GM18499 (cell line): ENCODE measurements at regions not wholly inside any gene's neighbourhood (a gene's known extent, or its start where the extent isn't known, plus 50 kb on each side); places are given as distances from the start of the nearest gene placed in this dataset.
"Not testable (repeated sequence)": the region's sequence is repeated elsewhere in the genome, so short reads cannot be mapped to it uniquely, and the experiment has no call there.

Experiments
- ATAC-seq: cut with Tn5 transposase; IDR thresholded peaks from one replicate; pipeline ENCODE4 v1.9.1; 2021; ENCODE audit warnings: moderate number of reproducible peaks; ENCODE audit not compliant: insufficient read depth, unreplicated experiment

DNA sequence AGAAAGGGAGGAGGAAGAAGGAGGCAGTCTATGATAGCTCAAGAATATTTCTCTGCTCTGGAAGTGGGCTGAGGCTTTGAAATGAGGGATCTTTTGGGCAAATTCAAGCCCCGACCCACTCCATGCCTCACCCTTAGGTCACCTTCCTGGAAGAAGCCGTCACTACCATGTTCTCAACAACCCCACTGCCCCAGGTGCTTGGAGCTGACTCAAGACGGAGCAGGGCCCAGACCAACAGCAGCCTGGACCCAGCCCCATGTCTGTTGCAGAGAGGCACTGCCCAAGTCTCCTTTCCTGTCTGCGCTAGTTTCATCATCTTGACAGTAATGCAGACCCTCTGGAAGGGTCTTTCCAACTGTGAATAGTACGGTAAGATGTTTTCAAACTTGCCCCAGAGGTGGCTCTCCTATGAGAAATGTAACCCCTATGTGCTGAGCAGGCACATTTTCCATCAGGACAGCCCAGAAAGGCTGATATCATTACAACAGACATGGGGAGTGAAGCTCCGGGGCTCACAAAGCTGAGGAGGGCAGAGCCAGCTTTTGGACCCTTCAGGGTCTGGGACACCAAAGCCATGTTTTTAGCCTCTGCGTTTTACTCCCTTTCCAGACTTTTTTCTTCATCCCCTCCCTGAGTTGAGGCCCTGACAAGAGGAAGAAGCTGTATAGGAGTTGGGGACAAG lies 128.2 kb upstream of the LARP1 start:
- no peak for ATAC-seq

DNA sequence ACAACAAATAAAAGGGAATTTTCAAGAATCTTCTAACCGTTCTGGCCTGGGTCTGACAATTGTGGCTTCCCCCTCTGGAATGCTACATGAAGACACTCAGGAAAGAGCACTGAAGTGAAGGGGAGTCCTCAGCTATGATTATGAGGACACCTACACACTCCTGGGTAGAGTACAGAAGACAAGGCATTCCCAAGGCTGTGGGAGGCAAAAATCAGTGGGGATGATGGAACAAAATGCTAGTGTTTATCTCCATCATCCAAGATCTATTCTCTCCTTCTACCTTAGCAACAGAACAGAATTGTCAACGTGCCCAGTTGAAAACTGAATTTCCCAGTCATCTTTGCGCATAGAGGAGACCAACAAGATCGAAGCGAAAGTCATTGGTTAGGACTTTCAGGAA lies 130.1 kb upstream of the LARP1 start:
- no peak for ATAC-seq

DNA sequence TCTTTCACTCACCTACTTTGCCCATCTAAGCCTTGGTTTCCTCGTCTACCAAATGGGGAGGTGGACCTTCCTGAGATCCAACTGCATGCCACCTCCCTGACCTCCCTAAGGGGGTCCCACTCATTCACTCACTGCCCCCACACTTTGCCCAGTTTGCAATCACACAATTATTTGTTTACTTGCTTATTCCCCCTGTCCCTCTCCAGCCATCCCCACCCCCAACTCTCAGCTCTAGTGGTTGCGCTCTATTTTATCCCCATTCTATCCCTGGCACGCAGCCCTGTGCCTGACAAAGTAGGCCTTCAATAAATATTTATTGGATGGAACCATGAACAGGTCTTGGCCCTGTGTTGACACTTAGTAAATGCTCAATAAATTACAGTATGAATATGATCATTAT lies 130.8 kb upstream of the LARP1 start:
- ATAC-seq = no peak

DNA sequence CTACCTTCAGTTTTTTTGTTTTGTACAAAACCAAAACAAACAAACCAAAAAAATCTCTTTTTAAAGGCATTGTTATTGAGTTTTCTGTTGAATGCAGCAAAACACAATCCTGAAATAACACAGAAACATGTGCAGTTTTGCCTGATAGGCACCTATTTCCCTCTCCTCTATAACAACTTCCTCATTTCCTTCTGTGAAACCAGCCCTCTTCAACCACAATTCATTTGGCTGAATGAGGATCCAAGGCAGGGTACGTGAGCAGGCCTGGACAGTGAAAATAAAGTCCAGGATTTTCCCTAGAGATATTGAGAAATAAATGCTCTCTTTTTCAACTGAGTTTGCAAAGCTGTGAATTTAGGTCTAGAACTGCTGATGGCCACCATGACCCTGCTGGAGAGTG lies 134.8 kb upstream of the LARP1 start:
- ATAC-seq = no peak

DNA sequence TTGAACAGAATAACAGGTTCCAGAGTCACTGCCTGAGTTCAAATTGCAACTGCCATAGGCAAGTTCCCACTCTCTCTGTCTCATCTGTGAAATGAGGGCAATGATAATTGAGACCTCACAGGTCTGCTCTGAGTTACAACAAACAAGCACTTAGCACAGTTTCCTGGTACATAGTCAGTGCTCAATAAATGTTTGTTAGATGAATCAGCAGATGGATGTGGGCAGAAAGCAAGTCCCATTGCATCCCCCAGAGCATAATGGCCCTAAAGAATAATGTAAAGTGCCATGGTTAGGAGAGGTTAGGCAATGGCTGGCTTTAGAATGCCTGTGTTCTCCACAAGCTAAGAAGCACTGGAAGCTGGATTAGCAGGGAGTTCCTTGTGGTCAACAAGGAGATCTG lies 136.5 kb upstream of the LARP1 start:
- ATAC-seq = no peak

DNA sequence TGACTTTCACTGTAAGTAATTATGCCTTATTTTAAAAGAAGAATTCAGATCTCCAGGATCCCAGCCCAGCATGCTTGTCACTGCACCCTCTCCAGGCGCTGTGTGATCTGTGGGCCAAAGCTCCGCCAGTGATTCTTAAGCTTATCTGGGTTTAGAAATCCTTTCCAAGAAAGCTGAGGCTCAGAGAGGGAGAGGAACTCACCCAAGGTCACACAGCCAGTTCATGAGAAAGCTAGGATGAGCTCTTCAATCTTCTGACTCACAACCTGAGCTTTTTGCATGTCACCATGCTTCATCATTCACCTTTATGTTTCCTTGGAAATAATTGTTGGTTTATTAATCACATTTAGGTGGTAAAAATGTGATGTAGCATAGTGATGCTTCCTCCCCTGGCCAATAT lies 136.6 kb upstream of the HAND1 start:
- ATAC-seq = no peak

DNA sequence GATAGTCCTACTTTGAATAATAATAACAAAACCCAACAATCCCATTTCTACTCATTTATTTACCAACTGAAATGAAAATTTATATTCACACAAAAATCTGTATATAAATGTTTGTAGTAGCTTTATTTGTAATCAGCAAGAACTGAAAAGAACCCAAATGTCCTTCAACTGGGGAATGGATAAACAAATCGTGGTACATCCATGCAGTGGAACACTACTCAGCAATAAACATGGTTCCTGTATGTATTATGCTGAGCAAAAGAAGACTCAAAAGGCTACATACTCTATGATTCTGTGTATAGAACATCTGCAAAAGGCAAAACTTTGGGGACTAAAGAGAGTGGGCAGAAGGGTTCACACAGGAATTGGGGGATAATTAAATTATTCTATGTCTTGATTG lies 136.1 kb upstream of the HAND1 start:
- no peak for ATAC-seq

DNA sequence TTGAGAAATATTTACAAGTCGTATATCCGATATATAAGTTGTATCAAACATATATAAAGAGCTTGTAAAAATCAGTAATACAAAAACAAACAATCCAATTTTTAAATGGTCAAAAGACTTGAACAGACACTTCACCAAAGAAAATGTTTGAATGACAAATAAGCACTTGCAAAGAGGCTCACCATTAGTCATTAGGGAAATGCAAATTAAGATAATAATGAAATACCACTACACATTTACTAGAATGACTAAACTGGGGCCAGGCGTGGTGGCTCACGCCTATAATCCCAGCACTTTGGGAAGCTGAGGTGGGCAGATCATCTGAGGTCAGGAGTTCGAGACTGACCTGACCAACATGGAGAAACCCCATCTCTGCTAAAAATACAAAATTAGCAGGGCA lies 134.6 kb upstream of the HAND1 start:
- no peak for ATAC-seq

DNA sequence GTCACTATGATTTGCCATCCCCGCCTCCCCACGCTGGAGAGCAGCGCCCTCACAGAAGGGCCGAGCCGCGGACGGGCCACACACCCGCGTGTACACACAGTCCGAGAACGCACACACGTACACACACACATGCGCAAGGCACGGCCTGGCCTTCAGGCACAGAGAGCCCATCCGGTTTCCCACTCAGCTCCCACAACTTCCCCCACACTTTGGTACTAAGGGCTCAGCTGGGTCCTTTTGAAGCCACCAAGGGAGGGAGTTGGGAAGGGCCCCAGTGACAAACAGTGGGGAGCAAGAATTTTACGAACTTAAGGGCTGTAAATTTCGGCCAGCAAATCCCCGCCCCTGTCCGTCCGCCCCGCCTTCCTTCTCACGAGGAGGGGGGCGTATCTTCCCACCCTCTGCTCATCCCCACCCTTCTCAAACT lies 133.3 kb upstream of the HAND1 start:
- no peak for ATAC-seq

DNA sequence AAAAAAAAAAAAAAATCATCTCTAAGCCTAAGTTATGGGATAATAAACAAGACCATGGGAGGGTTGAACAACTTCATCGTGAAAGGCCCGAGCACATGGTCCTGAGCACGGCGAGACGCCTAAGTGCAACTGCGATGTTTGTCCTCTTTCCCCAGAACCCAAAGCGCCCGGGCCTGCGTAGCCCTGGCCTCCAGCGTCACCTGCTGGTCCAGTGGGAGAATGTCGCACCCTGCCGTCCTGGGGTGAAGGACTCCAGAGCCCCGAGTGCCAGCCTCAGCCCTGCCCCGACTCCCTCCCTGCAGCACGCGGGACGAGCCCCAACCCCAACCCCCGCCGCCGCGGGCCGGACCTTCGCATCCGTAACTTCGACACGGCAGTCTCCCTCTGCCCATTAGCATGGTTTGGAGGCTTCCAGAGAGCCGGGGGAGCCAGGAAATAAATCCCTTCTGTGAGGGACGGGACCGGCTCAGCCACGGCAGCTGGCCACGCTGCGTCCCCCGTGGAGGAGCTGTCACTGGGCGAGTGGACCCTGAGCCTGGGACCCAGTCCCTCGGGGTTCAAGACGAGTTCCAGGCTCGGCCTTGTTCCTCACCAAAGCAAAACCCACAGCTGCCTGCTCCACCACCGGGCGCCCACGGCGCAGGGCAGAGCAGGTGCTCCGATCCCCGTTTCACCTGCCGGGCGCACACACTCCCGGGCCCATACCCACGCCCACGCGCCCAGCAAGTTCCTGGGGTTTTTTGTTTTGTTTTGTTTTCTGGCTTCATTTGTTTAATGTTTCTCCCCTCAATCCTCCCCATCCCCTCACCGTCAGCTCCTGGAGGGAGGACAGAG lies 132.5 kb upstream of the HAND1 start:
- peak; percentile 49 for ATAC-seq

DNA sequence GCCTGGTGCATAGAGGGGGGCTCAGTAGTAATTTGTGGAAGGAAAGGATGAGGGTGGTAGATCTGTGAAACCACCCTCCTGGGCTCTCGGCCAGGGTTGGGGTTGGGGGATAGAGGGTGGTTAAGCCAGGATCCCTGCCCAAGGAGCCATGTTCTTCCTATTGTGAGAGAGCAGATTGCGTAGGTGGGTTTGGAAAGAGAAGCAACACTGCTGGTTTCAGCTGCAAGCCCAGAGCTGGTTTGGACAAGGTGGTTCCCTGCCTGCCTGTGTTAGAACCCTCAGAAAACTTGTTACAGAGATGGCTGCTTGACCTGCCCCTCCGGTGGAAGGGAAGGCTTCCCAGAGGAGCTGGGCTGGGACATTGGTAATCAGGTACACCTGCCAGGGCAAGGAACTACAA lies 131.2 kb upstream of the HAND1 start:
- ATAC-seq = no peak

DNA sequence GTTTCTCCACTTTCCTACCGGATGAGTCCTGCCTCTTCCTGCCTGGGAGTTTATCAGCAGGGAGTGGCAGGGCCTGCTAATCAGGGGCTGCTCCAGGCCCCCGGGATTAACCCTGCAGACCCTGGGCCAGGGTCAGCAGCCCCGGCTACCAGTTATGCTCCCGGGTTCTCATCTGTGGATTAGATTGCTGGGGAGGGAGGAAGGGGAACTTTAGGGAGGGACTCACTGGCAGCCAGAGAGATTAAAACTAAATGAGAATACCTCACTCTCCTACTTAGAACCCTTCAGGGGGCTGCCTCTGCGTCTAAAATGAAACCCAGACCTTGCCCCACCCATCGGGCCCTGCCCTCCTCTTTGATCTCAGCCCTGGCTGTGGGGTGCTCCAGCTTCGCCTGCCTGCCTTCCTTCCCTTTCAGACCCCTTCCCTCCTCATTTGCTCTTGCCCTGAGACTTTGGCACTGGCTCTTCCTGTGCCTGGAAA lies 130.5 kb upstream of the HAND1 start:
- no peak for ATAC-seq

DNA sequence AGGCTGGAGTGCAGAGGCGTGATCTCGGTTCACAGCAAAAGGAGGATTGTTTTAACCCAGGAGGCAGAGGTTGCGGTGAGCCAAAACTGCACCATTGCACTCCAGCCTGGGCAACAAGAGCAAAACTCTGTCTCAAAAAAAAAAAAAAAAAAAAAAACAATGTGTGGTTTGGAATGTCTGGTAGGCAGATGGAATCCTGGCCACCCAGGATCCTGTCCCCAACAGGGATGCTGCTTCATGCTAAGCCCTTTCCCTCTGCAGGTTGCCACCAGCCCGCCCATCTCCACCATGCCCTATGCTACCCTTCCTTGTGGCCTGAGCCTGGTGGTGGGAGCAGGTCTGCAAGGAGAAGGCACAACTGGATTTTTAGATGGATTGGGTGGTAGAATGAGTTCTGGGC lies 129.7 kb upstream of the HAND1 start:
- no peak for ATAC-seq

DNA sequence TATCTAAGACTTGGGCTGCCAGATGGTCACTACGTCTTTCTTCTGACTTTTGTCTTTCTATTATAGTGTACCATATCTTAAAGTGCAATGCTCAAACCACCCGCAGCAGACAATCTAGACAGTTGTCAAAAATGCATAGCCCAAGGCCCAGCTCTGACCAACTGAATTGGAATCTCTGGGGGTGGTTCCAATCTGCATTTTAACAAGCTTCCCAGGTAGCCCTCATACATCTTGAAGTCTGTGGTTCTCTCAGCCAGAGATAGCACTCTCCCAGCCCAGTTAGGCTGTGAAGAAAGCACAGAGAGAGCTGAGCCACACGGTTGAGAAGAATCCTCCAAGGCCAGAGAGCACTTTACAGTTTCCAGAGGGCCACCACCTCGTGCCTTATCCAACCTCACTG lies 128.2 kb upstream of the HAND1 start:
- ATAC-seq = no peak

DNA sequence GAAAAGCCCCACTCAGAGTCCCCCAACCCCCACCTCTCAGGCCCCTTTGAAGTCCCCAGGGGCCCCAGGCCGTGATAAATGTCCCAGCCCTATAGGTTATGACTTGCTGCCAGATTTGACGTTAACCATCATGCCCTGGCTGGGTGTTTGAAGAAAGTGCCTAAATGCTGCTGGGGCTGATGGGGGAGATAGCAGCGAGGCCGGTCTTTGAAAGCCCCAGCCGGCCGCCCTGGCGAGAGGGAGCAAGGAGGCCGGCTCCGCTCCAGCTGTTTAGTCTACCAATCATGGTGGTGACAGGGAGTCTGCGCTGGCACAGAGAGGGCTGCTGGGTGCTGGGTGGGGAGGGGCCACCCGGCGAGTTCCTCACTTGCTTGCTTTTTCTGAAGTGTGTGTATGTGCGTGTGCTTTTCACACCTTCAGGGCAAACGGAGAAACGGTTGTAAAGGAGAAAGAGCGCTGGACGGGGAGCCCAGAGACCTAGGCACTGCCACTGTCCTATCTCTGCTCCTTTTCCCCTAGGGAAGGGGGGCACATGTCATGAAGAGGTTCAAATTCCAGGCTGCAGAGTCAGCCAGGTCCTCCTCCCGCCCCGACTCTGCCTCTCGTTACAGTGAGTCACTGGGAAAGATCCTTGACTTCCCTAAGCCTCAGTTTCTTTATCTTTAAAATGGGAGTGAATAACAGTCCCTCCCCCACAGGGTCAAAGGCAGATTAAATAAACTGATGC lies 126.1 kb upstream of the HAND1 start:
- ATAC-seq = no peak

DNA sequence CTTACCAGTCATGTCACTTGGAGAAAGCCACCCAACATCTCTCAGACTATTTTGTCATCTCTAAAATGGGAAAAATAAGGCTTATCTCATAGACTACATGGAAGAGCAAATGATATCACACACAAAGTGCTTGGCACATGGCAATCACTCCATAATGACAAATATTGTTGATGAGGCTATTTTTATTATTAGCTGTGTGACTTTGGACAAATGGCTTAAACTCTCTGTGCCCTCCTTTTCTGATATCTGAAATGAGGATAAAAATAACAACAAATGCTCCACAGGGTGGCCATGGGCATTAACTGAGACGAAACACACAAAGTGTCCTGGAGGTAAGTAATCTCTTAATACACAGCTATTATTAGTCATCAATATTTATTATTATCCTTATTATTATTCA lies 125.5 kb upstream of the HAND1 start:
- no peak for ATAC-seq

DNA sequence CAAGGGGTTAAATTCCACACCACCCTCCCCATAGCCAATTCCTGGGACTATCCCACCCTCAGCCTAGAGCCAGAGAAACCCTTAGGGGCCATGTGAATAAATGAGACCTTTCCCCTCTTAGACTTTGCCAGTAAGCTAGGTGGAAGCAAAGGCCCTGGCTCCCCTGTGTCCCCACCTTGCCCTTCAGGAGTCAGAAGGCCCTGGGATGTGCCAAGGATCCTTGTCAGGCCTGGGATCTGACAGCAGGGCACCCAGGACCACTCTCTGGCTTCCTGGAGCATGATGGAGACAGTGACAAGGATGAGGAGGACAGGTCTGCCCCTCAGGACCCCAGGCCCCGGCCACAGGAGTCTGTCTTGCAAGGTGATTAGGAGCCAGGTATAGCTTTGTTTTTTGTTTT lies 125.0 kb upstream of the HAND1 start:
- no peak for ATAC-seq

DNA sequence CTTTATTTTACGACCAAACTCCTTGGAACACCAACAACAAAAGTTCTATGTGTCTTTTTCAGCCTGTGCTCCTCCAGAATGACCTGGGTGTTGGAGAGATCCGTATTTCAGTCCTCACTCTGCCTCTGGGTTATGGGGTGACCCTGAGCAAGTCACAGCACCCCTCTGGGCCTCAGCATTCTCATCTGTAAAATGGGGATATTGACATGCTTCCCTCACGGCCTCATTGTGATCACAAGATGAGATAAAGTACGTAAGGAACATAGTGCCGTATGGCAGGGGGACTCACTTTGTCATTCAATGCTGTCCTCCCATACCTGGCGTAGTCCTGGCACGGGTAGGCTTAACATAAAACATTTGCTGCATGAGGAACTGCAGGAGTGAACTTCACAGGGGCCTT lies 123.0 kb upstream of the HAND1 start:
- ATAC-seq = no peak

DNA sequence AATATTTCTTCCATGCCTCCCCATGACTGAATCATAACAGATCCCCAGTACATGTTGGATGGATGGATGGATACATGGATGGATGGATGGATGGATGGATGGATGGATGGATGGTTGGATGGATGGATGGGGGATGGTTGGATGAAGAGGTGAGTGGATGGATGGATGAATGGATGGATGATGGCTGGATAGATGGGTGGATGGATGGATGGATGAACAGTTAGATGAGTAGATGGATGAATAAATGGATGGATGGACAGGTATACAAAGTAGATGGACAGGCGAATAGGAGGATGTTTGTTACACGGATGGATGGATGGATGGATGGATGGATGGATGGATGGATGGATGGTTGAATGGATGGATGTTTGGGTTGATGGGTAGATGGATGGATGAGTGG lies 120.0 kb upstream of the HAND1 start:
- ATAC-seq = no peak

DNA sequence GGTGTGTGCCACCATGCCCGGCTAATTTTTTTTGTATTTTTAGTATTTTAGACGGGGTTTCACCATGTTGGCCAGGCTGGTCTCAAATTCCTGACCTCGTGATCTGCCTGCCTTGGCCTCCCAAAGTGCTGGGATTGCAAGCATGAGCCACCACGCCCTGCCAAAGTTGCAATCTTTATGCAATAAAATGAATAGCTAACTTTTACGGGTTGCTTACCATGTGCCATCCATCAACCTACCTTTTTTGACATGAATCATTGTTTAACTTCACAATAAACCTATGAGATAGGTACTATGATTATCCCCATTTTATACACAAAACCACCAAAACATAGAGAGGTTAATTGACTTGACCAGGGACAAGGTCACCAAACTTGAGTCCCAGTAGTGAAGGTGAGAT lies 118.8 kb upstream of the HAND1 start:
- not testable (repeated sequence) for ATAC-seq

DNA sequence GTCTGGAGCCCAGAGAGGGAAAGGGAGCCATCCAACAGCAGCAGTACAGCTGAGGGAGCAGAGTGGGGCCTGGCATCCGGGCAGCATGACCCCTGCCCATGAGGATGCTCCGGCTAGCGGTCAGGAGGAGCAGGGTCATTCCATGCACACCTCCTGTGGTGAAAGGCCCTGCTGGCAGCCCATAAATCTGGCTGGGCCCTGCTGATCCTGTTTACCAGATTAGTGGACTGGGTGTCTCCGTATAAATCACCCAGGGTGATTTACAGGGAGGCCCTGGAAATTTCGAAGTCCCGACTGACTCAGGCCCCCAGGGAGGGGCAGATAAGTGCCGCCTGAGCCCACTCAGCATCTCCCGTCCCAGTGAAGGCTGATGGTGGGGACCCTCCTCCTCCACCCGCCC lies 117.6 kb upstream of the HAND1 start:
- no peak for ATAC-seq
